ENCODE measurements at regions not wholly inside any gene's neighbourhood (a gene's known extent, or its start where the extent isn't known, plus 50 kb on each side); places are given as distances from the start of the nearest gene placed in this dataset.

- no peak for DNase-seq (ENCODE audit: low read depth in 2 of 2)
These were observed 162.3 kb downstream of the KLF5 start for GRCh38 chr13:73220966-73221720.

DNA sequence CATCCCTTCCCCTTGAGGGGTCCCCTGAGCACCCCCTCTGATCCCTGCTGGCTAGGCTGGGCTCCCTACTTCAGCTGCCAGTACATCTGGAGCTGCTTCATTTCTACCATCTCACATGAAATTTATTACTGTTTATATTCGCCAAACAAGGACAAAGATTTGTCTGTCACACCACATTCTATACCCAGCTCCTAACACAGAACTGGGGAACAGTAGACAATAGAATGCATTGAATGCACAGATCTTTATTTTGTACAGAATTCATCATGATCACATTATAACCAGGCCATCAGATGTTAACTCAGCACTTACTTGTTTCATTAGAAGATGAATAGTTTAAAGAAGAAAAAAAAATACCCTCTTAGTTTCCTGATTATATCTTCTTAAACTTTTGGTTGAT, 159.4 kb downstream of the KLF5 start:
- DNase-seq (ENCODE audit: low read depth in 2 of 2): no peak

DNA sequence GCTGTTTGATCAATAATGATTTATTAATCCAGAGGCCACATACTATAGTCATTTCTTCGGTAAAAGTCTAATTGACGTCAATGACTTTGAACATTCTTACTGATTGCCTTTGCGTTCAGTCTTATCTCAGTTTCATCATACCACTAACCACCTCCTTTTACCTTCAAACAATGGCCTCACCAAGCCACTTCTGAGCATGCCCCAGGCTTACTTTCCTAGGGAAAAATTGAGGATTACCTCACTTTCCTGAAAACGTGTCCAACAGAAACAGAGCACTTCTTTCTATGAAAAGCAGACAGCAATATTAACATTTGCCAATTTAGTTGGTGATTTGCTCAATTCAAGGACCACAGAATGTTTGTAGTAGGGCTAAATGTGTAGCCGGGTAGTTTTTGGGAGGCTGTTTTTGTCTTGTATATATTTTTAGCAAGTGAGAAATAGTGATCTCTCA, 157.6 kb downstream of the KLF5 start:
- DNase-seq (ENCODE audit: low read depth in 2 of 2): no peak

DNA sequence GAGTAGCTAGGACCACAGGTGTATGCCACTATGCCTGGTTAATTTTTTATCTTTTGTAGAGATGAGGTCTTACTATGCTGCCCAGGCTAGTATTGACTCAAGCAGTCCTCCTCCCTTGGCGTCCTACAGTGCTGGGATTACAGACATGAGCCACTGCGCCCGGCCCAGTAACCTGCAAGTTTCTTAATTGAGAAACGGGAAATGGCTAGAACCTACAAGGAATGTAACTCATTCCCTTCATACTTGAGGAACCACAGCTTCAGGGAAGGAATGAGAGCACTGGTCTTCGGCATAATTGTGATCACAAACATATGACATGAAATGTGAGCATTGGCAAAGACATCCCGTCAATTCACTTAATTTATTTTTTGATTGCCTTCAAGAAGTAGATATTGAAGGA, 157.0 kb downstream of the KLF5 start:
- DNase-seq (ENCODE audit: low read depth in 2 of 2): no peak

DNA sequence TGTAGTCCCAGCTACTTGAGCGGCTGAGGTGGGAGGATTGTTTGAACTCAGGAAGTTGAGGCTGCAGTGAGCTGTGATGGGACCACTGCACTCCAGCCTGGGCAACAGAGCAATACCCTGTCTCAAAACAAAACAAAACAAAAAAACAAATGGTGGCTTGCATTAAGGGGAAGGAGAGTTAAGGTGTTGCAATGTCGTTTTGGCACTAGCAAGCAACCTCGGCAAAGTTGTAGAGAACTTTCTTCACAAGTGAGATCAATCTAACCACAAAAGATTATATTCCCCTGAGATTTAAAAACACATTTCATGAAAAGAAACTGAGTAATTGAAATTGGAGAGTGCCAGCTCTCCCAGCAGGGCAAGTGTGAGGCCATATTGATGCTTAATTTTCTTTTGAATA, 153.7 kb downstream of the KLF5 start:
- DNase-seq (ENCODE audit: low read depth in 2 of 2): no peak

DNA sequence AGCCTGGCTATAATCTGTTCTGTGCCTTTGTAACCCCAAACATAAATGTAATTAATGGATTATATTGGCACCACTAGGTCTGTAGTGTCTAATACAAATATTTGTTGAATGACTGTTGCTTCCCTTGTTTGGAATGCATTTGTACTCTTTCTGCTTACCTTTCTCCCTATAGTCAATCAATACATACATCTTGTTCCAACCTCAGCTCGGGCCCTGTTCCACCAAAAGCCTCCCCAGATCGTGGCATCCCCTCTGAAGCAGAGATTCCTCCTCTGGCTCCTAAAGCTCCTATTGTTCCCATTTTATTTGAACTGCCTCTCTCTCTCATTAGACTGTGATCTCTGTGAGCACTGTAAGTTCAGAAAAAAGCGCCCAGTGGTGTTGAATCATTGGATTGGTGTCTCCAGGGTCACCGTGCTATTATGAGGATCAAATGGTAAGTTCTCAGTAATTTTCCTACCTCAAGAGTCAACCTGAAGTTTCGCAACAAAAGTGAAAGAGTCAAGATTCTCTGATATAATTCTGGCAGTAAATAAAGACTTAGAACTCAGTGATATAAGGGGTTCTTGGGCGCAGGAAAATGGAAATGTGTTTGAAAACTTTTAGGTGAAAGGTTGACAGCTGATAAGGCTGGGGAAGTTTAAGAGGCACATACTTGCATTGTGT, 151.5 kb downstream of the KLF5 start:
- DNase-seq (ENCODE audit: low read depth in 2 of 2): no peak

DNA sequence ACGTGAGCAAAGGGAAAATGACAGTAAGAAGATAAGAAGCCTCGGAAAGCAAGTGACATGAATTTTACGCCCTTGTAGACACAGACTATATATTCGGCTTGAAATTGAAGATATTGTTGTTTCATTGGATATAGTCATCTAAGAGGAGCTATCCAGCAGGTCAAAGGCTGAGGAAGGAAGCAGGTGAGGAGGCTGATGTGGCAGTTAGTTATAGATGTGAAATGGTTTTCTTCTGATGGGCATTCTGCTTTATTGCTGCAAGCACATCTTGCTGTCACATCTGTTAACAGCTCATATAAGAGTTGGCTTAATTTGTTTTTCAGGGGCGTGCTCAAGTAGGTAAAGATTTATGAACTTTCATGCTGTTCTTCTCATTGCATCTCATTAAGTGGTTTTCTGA, 146.1 kb downstream of the KLF5 start:
- DNase-seq (ENCODE audit: low read depth in 2 of 2): no peak

GRCh38 chr13:73201626-73202025, 142.8 kb downstream of the KLF5 start:
- DNase-seq (ENCODE audit: low read depth in 2 of 2): no peak

DNA sequence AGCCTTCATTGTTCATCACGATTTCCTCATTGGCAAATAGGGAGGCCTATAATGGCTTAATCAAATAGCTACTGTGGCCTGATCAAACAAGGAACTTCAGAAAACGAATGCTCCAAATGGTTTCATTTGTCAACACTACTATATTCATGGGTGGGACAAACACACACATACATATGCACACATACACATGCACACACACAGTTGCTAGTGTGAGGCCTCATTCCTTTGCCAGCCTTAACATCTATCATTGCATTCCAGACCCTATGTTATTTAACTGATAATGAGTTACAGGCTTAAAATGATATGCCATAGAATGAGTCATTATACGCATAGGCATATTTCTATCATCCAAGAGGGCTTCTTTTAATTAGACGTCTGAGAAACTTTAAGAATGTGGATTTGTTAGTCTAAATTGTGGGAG, 140.2 kb downstream of the KLF5 start:
- DNase-seq (ENCODE audit: low read depth in 2 of 2): no peak

DNA sequence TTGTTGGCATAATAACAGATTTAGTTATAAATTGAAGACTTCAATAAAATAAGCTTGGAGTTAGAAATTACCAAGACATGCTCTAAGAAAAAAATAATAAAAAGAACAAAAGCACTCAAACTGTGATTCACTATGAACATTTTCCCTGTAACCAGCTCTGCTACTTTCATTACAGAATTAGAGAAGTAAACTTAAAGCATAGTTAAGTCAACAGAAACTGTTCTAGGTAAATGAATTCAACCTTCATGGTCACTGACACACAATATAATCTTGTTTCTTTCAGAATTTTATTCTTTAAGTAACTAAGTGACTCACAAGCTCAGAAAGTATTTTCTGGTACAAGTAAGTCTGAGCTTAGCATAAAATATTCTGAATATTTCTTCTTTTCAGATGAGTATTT, 136.3 kb downstream of the KLF5 start:
- DNase-seq (ENCODE audit: low read depth in 2 of 2): no peak

DNA sequence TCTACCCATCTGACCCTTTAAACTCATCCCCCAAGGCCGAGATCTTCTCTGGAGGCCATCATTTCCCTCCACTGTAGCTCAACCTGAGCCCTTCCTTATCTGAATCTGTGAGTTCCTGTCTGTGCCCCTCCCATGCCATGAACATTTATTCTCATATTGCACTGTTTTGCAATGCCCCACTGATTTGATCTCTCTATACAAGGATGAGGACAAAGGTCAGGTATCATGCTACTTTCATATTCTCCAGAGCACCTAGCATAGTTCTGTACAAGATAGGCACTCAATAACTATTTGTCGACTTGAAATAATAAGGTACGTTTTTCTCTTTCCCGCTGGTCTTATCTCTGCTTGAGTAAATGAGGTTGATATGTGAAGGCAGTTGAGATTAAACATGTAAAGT, 135.5 kb downstream of the KLF5 start:
- DNase-seq (ENCODE audit: low read depth in 2 of 2): no peak

GRCh38 chr13:73193554-73193953, 134.7 kb downstream of the KLF5 start:
- DNase-seq (ENCODE audit: low read depth in 2 of 2): no peak

GRCh38 chr13:73190477-73190876, 131.7 kb downstream of the KLF5 start:
- DNase-seq (ENCODE audit: low read depth in 2 of 2): no peak

- no peak for DNase-seq (ENCODE audit: low read depth in 2 of 2)
These were observed 131.0 kb downstream of the KLF5 start for GRCh38 chr13:73189776-73190175.

DNA sequence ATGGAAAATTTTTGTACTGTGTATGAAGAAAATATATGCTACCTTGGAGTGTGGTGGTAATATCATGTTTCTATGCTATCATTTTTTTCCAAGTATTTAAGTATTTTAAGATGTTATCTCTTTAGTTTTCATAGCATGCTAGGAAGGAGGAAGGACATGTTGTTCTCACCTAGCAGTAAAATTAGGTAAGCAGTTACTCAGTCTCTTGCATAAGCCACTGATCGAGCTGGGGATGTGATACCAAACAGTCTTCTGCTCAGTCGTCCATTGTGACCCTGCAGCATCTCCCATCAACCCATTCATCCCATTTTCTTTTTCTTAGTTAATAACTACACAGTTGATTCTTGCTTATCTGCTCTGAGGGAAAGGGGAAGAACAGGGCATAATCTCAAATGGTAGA, 130.6 kb downstream of the KLF5 start:
- no peak for DNase-seq (ENCODE audit: low read depth in 2 of 2)

DNA sequence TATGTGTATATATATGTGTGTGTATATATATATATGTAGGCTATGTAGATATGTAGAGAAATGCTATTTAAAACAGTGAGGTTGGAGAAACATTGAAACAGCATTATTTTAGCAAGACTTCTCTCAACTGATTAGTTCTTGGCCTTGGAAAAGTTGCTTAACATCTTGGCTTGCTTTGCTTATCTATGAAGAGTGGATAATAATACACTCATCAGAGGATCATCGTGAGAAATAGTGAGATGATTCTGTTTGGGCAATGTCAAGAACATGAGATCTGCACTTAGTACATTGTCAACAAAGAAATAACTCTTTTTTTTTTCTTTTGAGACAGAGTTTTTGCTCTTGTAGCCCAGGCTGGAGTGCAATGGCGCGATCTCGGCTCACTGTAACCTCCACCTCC, 128.3 kb downstream of the KLF5 start:
- no peak for DNase-seq (ENCODE audit: low read depth in 2 of 2)

GRCh38 chr13:73179650-73180274, 121.0 kb downstream of the KLF5 start:
- DNase-seq (ENCODE audit: low read depth in 2 of 2): no peak

GRCh38 chr13:73177916-73178565, 119.2 kb downstream of the KLF5 start:
- no peak for DNase-seq (ENCODE audit: low read depth in 2 of 2)

GRCh38 chr13:73177017-73177416, 118.2 kb downstream of the KLF5 start:
- no peak for DNase-seq (ENCODE audit: low read depth in 2 of 2)

DNA sequence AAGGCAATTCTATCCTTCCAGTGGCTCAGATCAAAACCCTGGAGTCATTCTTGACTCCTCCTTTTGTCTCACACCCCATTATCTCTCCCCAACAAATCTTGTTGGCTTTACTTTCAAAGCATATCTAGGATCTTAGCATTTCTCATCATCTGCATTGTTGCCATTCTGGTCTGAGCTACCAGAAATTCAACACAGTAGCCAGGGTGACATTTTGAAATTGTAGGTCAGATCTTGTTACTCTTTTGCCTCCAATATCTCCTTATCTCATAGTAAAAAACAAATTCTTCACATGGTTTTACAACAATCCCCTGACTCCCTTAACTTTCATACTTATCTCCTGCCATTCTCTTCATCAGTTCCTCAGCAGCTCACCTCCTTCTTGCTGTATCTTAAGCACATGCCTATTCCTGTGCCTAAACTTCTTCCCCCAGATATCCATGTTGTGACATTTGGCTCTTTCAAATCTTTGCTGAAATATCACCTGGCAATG, 115.8 kb downstream of the KLF5 start:
- DNase-seq (ENCODE audit: low read depth in 2 of 2): no peak

DNA sequence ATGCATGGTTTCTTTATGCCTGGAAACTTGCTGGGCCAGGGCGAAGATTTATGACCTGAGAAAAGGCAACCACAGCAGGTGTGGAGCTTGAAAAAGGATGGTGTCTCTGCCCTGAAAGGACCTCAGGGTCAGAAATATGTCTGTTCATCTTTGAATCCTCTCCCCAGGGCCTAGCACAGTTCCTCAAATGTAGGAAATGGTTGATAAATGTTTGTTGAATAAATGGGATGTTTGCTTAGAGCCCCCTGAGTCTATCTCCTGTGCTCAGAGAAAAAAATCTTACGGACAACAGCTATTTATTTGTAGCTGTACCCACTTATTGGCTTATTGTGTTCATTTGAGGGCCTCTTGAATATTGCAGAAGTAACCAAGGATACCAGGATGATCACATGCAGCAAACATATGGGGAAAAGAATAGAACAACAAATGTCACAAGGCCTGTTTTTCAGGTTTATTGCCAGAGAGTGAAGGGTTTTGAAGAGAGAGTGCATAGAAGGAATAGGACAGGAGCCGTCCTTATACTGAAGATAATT, 114.5 kb downstream of the KLF5 start:
- DNase-seq (ENCODE audit: low read depth in 2 of 2): no peak

GRCh38 chr13:73171926-73172325, 113.1 kb downstream of the KLF5 start:
- no peak for DNase-seq (ENCODE audit: low read depth in 2 of 2)

Data from activated CD8-positive, alpha-beta memory T cell treated with anti-CD3 and anti-CD28 coated beads for 4 hours (primary cell).